ENCODE measurements at regions not wholly inside any gene's neighbourhood (a gene's known extent, or its start where the extent isn't known, plus 50 kb on each side); places are given as distances from the start of the nearest gene placed in this dataset.

GRCh38 chr10:125283191-125283835 lies 123.0 kb upstream of the CTBP2 start:
- Mint-ChIP-seq H3K36me3 (ENCODE audit: low read depth) (no peaks in the 10 kb centered on the region), H3K4me1 (no peaks in the 10 kb centered on the region), H3K4me3 (no peak overlapping the region), H3K27ac (no peak overlapping the region), H3K27me3 (peaks cover 26% of the 10 kb centered on the region), H3K9me3 (peaks cover 4% of the 10 kb centered on the region)
- intact Hi-C loops (cut with micrococcal nuclease): no loop called here
- ATAC-seq (ENCODE audit: low read depth): no peak
- ChIA-PET CTCF (no interaction called here), POLR2A (no interaction called here)
- no peak for TF ChIP-seq CTCF (IDR thresholded peaks at IDR 0.05)
- DNase-seq: no peak

- no peak for DNase-seq
- intact Hi-C loops (cut with micrococcal nuclease): no loop called here
- H3K4me1 Mint-ChIP-seq: no peaks in the 10 kb centered on the region
- peaks cover 2% of the 10 kb centered on the region for H3K9me3 Mint-ChIP-seq
- no peaks in the 10 kb centered on the region for H3K36me3 Mint-ChIP-seq (ENCODE audit: low read depth)
- CTCF ChIA-PET: no interaction called here
- TF ChIP-seq CTCF (IDR thresholded peaks at IDR 0.05): no peak
- POLR2A ChIA-PET: no interaction called here
- no peak overlapping the region for H3K4me3 Mint-ChIP-seq
- no peak overlapping the region for H3K27ac Mint-ChIP-seq
- ATAC-seq (ENCODE audit: low read depth): no peak
- peaks cover 20% of the 10 kb centered on the region for H3K27me3 Mint-ChIP-seq
Observed at GRCh38 chr10:125281091-125281490, 120.7 kb upstream of the CTBP2 start.

- Mint-ChIP-seq H3K27ac (no peak overlapping the region), H3K27me3 (peaks cover 15% of the 10 kb centered on the region), H3K36me3 (ENCODE audit: low read depth) (no peaks in the 10 kb centered on the region), H3K4me1 (no peaks in the 10 kb centered on the region), H3K9me3 (peaks cover 8% of the 10 kb centered on the region), H3K4me3 (no peak overlapping the region)
- DNase-seq: no peak
- intact Hi-C loops (cut with micrococcal nuclease): no loop called here
- TF ChIP-seq CTCF (IDR thresholded peaks at IDR 0.05): no peak
- ChIA-PET POLR2A (no interaction called here), CTCF (no interaction called here)
- no peak for ATAC-seq (ENCODE audit: low read depth)
Observed at GRCh38 chr10:125276133-125276532, 115.8 kb upstream of the CTBP2 start.

- no peaks in the 10 kb centered on the region for H3K4me1 Mint-ChIP-seq
- DNase-seq (no peak), ATAC-seq (ENCODE audit: low read depth) (no peak)
- TF ChIP-seq CTCF (IDR thresholded peaks at IDR 0.05): no peak
- peaks cover 19% of the 10 kb centered on the region for H3K27me3 Mint-ChIP-seq
- CTCF ChIA-PET: no interaction called here
- no peak overlapping the region for H3K27ac Mint-ChIP-seq
- H3K36me3 Mint-ChIP-seq (ENCODE audit: low read depth): no peaks in the 10 kb centered on the region
- no peak overlapping the region for H3K4me3 Mint-ChIP-seq
- H3K9me3 Mint-ChIP-seq: peaks cover 8% of the 10 kb centered on the region
- intact Hi-C loops (cut with micrococcal nuclease): no loop called here
- POLR2A ChIA-PET: no interaction called here
Observed at GRCh38 chr10:125274961-125275360, 114.6 kb upstream of the CTBP2 start.

GRCh38 chr10:125273023-125273422 lies 112.7 kb upstream of the CTBP2 start:
- intact Hi-C loops (cut with micrococcal nuclease): no loop called here
- no peak for TF ChIP-seq CTCF (IDR thresholded peaks at IDR 0.05)
- Mint-ChIP-seq H3K4me3 (no peak overlapping the region), H3K36me3 (ENCODE audit: low read depth) (no peaks in the 10 kb centered on the region), H3K4me1 (no peaks in the 10 kb centered on the region), H3K27me3 (peaks cover 19% of the 10 kb centered on the region), H3K9me3 (peaks cover 8% of the 10 kb centered on the region), H3K27ac (no peak overlapping the region)
- CTCF ChIA-PET: no interaction called here
- DNase-seq (no peak), ATAC-seq (ENCODE audit: low read depth) (no peak)
- POLR2A ChIA-PET: no interaction called here
